Skeletal muscle cell (primary cell): ENCODE measurements at regions not wholly inside any gene's neighbourhood (a gene's known extent, or its start where the extent isn't known, plus 50 kb on each side); places are given as distances from the start of the nearest gene placed in this dataset.
"Not testable (repeated sequence)": the region's sequence is repeated elsewhere in the genome, so short reads cannot be mapped to it uniquely, and the experiment has no call there.

ENCODE experiments used
- DNase-seq: peaks from one replicate; pipeline ENCODE4 v3.0.0-alpha.2; 2010; ENCODE audit warnings: low read depth
- H3K4me3 ChIP-seq: 2 replicates; pipeline ENCODE4 v1.5.1; 2011; ENCODE audit warnings: low read depth, mild to moderate bottlenecking, control low read depth, low read length, moderate library complexity

DNA sequence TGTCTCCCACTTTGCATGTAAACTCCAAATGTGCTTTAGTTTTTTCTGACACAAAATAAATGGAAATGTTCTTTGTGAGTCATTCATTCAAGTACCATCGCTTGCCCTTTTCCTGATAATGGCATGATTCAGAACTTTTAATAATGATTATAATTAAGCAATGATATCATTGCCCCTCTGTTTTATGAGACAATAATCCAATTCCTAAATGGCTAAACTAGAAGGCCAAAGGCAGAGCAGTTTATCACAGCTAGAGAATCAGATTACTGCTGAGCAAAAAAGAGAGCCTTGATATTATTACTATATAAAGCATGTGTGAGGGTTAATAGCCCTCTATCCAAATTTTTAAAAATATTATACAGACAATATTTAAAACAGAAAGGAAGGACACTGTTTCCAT is 484.2 kb upstream of the PTPRD start:
- no peak for DNase-seq
- H3K4me3 ChIP-seq = no peak overlapping the region

DNA sequence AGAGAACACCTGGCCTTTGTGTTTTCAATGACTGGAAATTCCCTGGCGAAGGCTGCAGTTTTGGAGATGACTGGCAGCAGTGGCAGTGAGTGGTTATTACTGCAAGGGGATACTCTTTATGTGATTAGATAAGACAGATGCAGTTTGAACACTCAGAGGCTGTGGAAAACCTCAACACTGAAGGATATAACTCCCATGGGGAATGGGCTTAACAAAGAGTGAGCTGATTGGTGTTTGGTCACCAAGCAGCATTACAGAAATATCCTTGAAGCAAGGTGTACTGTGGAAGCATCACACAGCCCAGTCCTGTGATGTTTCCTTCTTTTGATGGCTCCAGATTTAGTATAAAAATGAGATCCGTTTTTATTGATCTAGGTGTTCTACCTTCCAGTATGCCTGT is 490.7 kb upstream of the PTPRD start:
- no peak for DNase-seq
- no peak overlapping the region for H3K4me3 ChIP-seq

DNA sequence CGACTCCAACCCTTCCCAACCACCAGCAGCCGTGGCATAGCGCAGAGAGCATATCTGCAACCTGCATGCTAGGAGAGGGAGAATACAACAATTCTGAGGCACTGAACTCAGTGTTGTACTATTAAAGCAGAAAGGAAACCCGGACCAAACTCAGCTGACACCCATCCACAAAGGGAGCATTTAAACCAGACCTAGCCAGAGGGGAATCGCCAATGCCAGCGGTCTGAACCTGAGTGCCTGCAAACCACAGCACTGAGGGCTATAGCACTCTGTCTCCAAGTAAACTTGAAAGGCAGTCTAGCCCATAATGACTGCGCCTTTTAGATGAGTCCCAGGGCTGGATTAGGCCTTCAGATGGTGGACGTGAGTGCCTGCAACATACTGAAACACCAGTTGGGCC is 494.4 kb upstream of the PTPRD start:
- DNase-seq = no peak
- H3K4me3 ChIP-seq = no peak overlapping the region

DNA sequence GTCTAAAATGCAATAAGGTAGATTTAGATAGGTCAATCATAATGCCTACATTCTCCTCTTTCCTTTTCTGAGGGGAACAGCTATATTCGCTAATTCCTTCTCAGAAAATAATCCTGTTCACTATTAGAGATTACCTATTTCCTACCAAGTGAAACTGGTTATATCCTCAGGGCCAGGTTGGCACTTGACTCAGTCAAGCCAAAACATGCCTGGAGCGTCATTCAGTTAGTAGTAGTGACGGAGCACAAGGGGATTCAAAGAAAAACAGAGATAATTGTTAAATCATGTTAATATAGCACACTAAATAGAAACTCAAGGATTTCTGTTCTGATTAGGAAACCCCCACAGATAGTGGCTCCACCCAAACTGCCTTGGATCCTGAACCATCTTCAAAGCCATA is 515.4 kb upstream of the PTPRD start:
- H3K4me3 ChIP-seq = no peak overlapping the region
- DNase-seq = no peak

DNA sequence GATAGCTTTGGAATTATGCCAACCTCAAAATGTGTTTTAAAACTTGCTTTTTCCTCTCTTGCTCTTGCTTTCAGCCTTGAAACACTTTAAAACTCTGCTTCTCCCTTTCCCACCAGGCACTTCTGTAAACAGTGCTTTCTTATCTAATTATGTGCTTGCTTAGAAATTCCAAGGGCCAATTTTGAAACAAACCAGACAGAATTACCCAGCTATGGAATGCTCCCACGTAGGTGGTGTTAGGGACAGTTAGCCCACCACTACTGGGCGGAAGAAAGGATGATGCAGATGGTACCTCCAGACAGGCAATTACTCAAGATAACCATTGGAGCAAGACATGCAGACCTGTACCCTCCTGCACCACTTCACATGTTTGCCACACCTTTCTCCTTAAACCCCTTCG is 523.0 kb upstream of the PTPRD start:
- no peak overlapping the region for H3K4me3 ChIP-seq
- no peak for DNase-seq

DNA sequence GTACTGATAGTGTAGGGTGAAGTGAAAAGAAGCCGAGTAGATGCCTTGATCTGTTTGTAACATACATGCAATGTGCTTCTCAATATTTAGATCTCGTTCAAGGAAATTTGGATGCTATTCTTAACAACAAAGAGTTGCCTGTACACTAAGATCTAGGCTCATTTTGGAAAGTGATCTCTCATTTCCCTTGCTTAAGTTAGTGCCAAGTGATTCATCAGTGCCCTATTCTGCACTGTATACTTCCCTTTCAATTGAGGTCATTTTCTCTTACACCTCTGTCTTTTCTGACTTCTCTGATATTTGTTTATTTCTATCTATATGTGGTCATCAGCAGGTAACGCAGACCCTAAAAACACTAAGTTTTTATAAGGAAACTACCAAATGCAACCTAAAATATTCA is 528.6 kb upstream of the PTPRD start:
- H3K4me3 ChIP-seq = no peak overlapping the region
- no peak for DNase-seq

DNA sequence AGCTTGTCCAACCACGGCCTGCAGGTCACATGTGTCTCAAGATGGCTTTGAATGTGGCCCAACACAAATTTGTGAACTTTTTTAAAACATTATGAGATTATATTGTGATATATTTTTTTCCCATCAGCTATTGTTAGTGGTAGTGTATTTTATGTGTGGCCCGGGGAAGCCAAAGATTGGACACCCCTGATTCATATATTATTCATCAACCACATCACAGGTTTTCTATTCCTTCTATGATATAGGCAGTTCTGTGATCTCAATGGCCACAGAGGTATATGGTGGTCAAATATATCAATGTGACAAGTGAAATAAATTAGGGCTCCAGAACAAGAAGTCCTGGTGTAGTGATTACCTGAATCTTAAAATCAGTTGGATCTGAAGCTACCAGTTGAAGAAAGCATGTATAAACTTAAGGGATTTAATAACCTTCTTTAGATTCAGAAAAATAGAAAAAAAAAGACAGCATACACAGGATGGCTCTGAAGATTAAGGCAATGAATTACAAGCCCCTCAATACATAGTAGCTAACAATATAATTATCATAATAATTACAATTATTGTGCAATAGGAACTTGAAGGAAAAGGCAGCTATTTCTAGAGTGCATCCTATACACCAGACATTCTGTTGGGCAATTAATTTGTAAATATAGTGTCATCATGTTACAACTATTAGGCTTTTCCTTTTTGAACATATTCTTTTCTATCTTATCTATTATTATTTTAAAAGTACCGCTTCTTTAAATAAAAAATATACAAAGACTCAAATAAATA is 530.4 kb upstream of the PTPRD start:
- no peak for DNase-seq
- H3K4me3 ChIP-seq = no peak overlapping the region

DNA sequence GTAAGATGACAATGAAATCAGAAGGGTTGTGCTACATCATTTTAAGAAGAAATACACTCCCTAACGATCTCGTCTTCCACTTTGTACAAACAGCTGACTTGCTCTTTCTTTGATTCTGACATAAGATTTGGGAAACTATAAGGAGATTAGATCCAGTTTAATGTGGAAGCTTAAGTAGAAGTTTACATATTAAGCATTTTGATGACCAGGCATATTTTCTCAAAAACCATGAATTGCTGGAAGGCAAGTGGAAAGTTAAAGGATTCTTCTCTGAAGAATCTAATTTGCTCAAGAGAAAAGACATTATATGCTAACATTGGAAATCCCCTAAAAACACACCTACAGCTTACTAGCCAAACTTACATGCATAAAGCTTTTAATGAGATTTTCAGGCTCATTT is 531.9 kb upstream of the PTPRD start:
- no peak for DNase-seq
- H3K4me3 ChIP-seq = no peak overlapping the region

DNA sequence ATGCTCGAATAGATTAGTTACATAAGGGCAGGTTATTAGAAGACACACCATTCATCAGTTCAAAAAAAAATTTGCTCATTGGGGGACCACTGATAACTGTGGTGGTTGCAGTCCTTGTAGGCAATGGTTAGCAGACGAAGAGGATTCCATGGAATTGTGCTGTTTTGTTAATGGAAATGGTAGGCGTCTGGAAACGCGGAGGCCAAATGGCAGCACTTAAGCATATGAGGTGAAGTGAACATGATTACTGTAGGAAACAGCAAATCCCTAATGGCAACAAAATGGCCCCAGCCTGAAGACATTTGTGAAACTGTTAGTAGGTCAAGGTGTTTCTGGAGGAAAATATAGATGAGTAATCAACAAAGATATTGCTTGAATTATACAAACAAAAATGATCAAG is 535.4 kb upstream of the PTPRD start:
- H3K4me3 ChIP-seq = no peak overlapping the region
- no peak for DNase-seq

DNA sequence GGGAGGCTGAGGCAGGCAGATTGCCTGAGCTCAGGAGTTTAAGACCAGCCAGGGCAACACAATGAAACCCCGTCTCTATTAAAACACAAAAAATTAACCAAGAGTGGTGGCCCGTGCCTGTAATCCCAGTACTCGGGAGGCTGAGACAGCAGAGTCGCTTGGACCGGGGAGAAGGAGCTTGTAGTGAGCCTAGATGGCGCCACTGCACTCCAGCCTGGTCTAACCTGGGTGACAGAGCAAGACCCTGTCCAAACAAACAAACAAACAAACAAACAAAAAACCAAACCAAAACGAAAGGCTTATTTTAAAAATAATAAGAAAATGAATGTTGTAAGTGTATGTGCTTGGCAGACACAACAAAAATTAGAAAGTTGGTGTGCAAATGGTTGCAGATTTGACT is 536.3 kb upstream of the PTPRD start:
- no peak overlapping the region for H3K4me3 ChIP-seq
- no peak for DNase-seq

DNA sequence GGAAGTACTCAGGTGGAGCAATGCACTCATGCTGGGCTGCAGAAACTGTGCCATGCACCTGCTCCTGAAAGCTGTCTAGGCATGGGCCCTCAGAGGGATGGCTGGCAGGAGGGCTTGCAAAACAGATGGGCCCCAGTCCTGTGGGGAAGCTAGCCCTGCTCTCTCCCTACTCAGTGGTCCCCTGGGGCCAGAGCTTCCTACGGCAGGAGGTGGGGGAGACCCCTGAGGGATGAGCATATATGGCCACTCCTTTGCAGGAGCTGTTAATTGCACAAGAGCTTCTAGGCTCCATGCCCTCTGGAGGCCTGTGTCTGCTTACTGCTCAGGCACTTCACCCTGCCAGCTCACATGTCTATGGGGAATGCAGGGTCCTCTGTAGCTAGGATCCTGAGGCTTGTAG is 545.3 kb upstream of the PTPRD start:
- H3K4me3 ChIP-seq = no peak overlapping the region
- no peak for DNase-seq

DNA sequence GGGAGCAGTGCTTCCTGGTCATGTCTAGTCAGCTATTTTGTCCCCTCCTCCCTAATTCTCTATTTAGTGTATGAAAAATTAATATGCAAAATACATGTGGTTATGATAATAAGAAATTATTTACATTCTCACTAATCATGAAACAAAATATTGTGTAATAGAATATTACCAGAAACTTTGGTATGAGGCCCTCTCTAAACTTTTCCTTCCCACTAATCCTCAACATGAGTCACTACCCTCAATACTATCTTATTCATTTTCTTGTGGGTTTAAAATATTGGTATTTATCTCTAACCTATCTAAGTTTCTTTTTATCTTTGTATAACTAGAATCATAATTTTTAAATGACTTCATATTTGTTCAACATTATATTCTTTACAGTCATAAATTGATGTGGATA is 545.9 kb upstream of the PTPRD start:
- no peak for DNase-seq
- H3K4me3 ChIP-seq = no peak overlapping the region

DNA sequence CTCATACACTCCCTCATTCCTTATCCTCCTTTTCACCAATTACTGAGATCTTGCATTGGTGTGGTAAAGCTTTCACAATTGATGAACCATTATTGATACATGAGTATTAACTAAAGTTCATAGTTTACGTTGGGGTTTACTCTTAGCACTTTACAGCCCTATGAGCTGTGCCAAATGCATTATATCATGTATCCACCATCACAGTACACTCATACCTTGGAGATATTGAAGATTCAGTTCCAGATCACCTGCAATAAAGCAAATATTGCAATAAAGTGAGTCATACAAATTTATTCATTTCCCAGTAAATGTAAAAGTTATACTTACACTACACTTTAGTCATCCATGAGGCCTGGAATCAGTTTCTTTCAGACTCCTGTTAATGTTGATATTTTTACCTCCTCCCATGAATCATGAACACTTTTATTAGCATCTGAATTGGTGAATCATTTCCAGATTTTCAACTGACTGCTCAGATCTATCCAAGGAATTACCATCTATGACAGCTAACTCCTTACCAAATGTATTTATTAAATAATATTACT is 546.6 kb upstream of the PTPRD start:
- DNase-seq = no peak
- H3K4me3 ChIP-seq = no peak overlapping the region

DNA sequence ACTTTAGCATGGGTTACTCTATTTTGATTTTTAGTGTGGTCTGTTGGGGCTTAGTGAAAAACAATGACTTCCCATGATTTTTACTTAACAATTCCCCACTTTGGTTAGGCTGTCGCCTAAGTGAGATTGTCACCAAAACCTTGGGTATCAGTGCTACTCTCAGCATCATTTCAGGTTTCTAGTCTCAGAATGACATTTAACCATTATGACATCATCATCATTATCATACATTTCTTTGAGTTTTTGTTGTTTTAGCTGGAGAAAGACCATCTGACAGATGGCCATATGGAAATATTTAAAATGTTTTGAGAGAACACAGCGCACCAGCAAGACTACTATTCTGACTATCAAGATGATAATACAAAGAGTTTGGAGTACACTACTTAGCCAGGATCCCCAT is 551.0 kb upstream of the PTPRD start:
- no peak overlapping the region for H3K4me3 ChIP-seq
- no peak for DNase-seq

DNA sequence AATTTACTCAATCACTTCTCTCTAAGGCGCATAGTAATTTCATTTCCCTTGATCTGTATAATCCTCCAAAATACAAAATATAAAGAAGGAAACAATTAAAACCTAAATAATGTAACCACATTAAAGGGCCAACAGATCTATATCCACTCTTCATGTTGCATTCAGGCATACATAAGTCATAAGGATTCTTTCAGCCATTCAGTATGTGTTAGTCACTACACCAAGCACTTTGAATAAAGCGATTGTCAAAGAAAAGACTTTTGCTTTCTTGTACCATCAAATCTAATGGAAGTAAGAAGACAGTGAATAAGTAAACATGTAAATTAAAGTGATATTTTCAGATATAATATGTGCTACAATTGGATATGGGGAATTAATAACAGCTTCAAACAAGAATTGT is 569.2 kb upstream of the PTPRD start:
- no peak overlapping the region for H3K4me3 ChIP-seq
- DNase-seq = no peak

DNA sequence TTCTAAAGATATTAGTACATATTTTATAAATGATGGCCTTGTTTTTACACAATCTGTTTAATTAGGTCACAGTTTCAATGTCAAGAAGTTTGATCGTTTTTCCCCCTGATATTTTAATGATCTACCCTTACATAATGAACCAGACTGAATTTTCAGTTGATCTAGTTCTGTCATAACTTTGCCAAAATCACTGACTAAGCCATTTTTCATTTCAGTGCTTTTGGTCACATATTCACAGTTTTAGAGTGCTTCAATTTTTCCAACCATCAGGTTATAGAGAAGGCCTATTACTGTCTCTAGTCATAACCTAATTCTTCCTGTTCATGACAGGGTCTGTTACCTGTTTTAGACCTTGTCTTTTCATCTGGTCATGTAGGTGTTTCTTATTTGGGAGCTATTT is 577.9 kb upstream of the PTPRD start:
- H3K4me3 ChIP-seq = no peak overlapping the region
- no peak for DNase-seq

DNA sequence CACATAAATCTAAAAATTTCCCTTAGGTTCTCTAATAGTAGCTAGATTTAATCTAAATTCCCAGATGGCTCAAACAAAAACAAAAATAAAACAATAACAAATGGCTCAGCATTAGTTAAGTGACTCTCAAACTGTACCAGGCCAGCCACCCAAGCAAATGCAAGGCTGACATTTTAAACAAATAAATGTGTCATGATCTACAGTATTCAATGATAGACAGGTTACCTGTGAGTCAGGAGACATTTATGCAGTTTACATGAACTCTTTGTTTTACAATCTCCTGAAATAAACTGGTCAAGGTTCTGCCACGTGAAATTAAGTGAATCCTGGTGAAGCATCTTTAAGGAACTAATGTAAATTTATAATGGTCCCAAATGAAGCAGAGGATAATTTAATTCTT is 580.2 kb upstream of the PTPRD start:
- no peak for DNase-seq
- H3K4me3 ChIP-seq = no peak overlapping the region

DNA sequence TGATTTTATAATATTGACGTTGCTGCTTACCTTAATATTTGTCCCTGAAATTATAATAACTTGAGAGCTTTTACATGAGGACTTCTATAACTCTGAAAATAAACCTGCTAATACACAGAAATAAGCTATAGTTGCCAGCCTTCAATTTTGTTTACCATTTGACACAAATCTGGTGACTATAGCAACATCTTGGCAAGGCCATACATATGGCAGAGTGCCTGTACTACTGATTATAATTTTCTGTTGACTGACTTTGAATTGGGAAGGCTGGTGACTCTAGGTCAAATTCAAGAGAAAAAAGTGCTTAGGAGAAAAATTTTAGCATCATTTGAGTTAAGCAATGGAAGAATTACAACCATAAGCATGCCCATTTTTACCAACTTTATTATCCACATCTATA is 581.4 kb upstream of the PTPRD start:
- H3K4me3 ChIP-seq = no peak overlapping the region
- DNase-seq = no peak

DNA sequence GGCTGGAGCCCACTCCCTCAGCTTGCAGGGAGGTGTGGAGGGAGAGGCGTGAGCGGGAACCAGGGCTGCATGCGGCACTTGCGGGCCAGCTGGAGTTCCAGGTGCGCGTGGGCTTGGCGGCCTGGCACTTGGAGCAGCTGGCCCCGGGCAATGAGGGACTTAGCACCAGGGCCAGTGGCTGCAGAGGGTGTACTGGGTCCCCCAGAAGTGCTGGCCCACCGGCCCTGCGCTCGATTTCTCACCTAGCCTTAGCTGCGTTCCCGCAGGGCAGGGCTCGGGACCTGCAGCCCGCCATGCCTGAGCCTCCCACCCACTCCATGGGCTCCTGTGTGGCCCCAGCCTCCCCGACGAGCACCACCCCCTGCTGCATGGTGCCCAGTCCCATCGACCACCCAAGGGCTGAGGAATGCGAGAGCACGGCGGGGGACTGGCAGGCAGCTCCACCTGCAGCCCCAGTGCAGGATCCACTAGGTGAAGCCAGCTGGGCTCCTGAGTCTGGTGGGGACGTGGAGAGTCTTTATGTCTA is 584.1 kb upstream of the PTPRD start:
- DNase-seq, H3K4me3 ChIP-seq: not testable (repeated sequence)

DNA sequence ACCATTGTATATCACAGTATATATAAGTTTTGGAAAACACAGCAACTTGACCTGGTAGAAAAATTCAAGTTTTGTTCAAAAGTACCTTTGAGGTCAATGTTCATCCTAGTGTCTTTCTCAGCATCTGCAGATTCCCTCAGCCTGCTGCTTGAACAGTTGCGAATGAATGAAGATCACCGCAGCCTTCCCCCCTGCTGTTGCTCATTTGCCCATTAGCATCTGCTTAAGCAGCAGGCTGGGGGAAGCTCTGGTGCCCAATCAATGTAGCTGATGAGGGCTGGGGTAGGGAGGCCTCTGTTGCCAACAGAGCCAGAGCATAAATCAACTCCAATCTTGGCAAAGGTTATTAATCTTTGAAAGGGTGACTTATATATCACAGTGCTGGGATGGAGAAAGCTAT is 586.5 kb upstream of the PTPRD start:
- no peak overlapping the region for H3K4me3 ChIP-seq
- no peak for DNase-seq

DNA sequence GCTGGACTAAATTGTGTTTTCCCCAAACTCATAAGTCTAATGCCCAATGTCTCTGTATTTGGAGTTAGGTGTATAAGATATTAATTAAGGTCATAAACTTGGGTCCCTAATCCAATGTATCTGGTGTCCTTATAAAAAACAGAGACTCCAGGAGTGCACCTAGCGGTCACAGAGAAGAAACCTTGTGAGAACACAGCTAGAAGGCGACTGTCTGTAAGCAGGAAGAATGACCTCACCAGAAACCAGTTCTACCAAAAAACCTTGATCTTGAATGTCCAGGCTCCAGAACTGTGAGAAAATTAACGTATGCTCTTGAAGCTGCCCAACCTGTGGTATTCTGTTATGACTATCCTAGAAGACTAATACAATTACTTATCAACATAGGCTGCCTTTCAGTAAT is 591.7 kb upstream of the PTPRD start:
- no peak for DNase-seq
- no peak overlapping the region for H3K4me3 ChIP-seq
